A673 (cell line): ENCODE measurements at regions not wholly inside any gene's neighbourhood (a gene's known extent, or its start where the extent isn't known, plus 50 kb on each side); places are given as distances from the start of the nearest gene placed in this dataset.

Source experiments
- BruUV-seq: library from RNA; stranded (reverse); fragments of 400-500 nt; replicated peaks from 2 replicates; lab custom pipeline; 2021; lab: Mats Ljungman, UMichigan
- CTCF ChIA-PET: fragments of 300-600 bp; sonication (Branson Sonifier 250); formaldehyde crosslinking; loops from one replicate; lab custom pipeline; 2022; ENCODE audit warnings: antibody characterized with exemption; lab: Charles Lee
- POLR2A ChIA-PET: fragments of 300-600 bp; sonication (Branson Sonifier 250); formaldehyde crosslinking; loops from one replicate; lab custom pipeline; 2022; ENCODE audit warnings: antibody characterized with exemption; ENCODE audit not compliant: low non-redundant PET; lab: Charles Lee
- DNase-seq: peaks from one replicate; pipeline ENCODE4 v3.0.0-alpha.2; 2015; ENCODE audit warnings: low spot score
- H3K27ac ChIP-seq: fragments of 200-600 bp; sonication (generic); 2 replicates; pipeline ENCODE4 v1.5.1; 2016; ENCODE audit warnings: mixed run types, low read depth, mild to moderate bottlenecking, mixed read lengths, antibody characterized with exemption, low read length; ENCODE audit not compliant: poor library complexity, severe bottlenecking
- H3K27me3 ChIP-seq: fragments of 200-600 bp; sonication (generic); replicated peaks from 2 replicates; pipeline ENCODE4 v1.6.1; 2017; ENCODE audit warnings: mixed run types, low read depth, mild to moderate bottlenecking, mixed read lengths, antibody characterized with exemption, low read length; ENCODE audit not compliant: insufficient read depth, poor library complexity
- H3K36me3 ChIP-seq: fragments of 200-600 bp; sonication (generic); 2 replicates; pipeline ENCODE4 v1.6.1; 2016; ENCODE audit warnings: mixed run types, mild to moderate bottlenecking, mixed read lengths, antibody characterized with exemption, low read length; ENCODE audit not compliant: insufficient read depth, poor library complexity, severe bottlenecking
- H3K4me1 ChIP-seq: fragments of 200-600 bp; sonication (generic); 2 replicates; pipeline ENCODE4 v1.6.1; 2017; ENCODE audit warnings: mixed run types, mild to moderate bottlenecking, mixed read lengths, antibody characterized with exemption, low read length; ENCODE audit not compliant: insufficient read depth, poor library complexity, severe bottlenecking
- H3K4me3 ChIP-seq: fragments of 200-600 bp; sonication (generic); 2 replicates; pipeline ENCODE4 v1.5.1; 2016; ENCODE audit warnings: low read depth, mixed run types, mild to moderate bottlenecking, mixed read lengths, low read length; ENCODE audit not compliant: poor library complexity, severe bottlenecking
- H3K9me3 ChIP-seq: fragments of 200-600 bp; sonication (generic); 2 replicates; pipeline ENCODE4 v1.6.1; 2016; ENCODE audit warnings: mixed run types, low read depth, mild to moderate bottlenecking, mixed read lengths, antibody characterized with exemption, low read length; ENCODE audit not compliant: poor library complexity, severe bottlenecking
- CTCF ChIP-seq: fragments of 300-800, 200-600 bp; sonication (generic); conservative IDR thresholded peaks from 2 replicates; pipeline ENCODE4 v1.5.1; 2017; ENCODE audit warnings: low read depth, mild to moderate bottlenecking, antibody characterized with exemption, low read length, moderate library complexity, mixed read lengths
- EZH2 ChIP-seq: fragments of 200-600 bp; sonication (generic); IDR thresholded peaks from 2 replicates; pipeline ENCODE4 v1.6.1; 2017; ENCODE audit warnings: borderline replicate concordance, low read depth, mild to moderate bottlenecking, mixed read lengths, antibody characterized with exemption, low read length; ENCODE audit not compliant: poor library complexity, severe bottlenecking
- intact Hi-C: fragments of 100-400 bp; cut with micrococcal nuclease; formaldehyde crosslinking; loops from one replicate; pipeline ENCODE4 v1.10.0; 2022; ENCODE audit not compliant: unreplicated experiment

- Histone ChIP-seq H3K4me3 (no peak overlapping the region), H3K36me3 (no peaks in the 10 kb centered on the region), H3K27ac (no peak overlapping the region), H3K9me3 (no peaks in the 10 kb centered on the region), H3K27me3 (no peaks in the 10 kb centered on the region), H3K4me1 (no peaks in the 10 kb centered on the region)
- ChIA-PET POLR2A (no interaction called here), CTCF (no interaction called here)
- no peak for DNase-seq
- BruUV-seq = no TSS peak
- TF ChIP-seq CTCF = no peak
- no peak for TF ChIP-seq EZH2
- intact Hi-C loops = loop anchor here (5.0 to 10.0 kb wide), 4 partner anchors 98 to 690 kb away; no protein-coding TSS in a partner anchor
Measured at GRCh38 chr13:97114651-97115050, 107.5 kb upstream of the MBNL2 start.

GRCh38 chr13:97116754-97117153, 105.4 kb upstream of the MBNL2 start:
- intact Hi-C loops = loop anchor here (5.0 to 10.0 kb wide), 3 partner anchors 458 to 688 kb away; no protein-coding TSS in a partner anchor
- no peaks in the 10 kb centered on the region for H3K36me3 ChIP-seq
- no peak overlapping the region for H3K27ac ChIP-seq
- TF ChIP-seq CTCF (no peak), EZH2 (no peak)
- H3K27me3 ChIP-seq = no peaks in the 10 kb centered on the region
- ChIA-PET POLR2A (no interaction called here), CTCF (no interaction called here)
- H3K4me3 ChIP-seq = no peak overlapping the region
- no peak for DNase-seq
- no peaks in the 10 kb centered on the region for H3K4me1 ChIP-seq
- no TSS peak for BruUV-seq
- no peaks in the 10 kb centered on the region for H3K9me3 ChIP-seq

DNA sequence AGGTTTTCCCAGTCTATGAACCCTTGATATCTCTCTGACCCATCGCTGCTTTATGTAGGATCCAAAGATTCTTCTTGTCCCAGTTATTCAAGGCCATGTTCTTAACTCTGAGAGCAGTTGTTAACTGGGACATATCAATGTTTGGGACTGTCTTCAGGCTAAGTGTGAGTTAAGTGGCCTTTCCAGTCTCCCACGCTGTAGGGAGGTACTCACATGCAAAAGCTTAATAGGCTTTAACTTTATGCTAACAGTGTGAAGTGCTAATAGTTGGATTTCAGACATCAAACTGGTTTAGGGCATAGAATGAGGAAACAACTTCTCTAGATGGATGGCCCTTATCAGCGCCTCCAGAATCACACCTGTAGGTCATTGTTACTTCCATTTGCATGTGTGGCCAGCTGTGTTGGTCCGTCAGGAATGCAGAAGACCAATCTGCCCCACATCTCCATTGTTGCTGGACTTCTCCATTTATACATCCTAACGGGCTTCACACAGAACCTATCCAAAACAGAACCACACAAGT, 104.7 kb upstream of the MBNL2 start:
- H3K27ac ChIP-seq = no peak overlapping the region
- TF ChIP-seq EZH2 (no peak), CTCF (no peak)
- DNase-seq = no peak
- H3K4me1 ChIP-seq = no peaks in the 10 kb centered on the region
- intact Hi-C loops = loop anchor here (5.0 to 10.0 kb wide), 3 partner anchors 457 to 687 kb away; no protein-coding TSS in a partner anchor
- no peaks in the 10 kb centered on the region for H3K36me3 ChIP-seq
- H3K4me3 ChIP-seq = no peak overlapping the region
- CTCF ChIA-PET = no interaction called here
- H3K27me3 ChIP-seq = no peaks in the 10 kb centered on the region
- no TSS peak for BruUV-seq
- POLR2A ChIA-PET = no interaction called here
- no peaks in the 10 kb centered on the region for H3K9me3 ChIP-seq
